Neural progenitor cell (in vitro differentiated cells): ENCODE measurements at regions not wholly inside any gene's neighbourhood (a gene's known extent, or its start where the extent isn't known, plus 50 kb on each side); places are given as distances from the start of the nearest gene placed in this dataset.

ENCODE experiments used
- DNase-seq: peaks from one replicate; pipeline ENCODE4 v3.0.0-alpha.2; 2016; ENCODE audit warnings: low spot score
- H2AFZ ChIP-seq: fragments of 200-600 bp; sonication (generic); replicated peaks from 2 replicates; pipeline ENCODE4 v1.6.1; 2016; ENCODE audit warnings: antibody characterized with exemption
- H3F3A ChIP-seq: fragments of 200-600 bp; sonication (generic); 2 replicates; pipeline ENCODE4 v1.6.1; 2016; ENCODE audit warnings: antibody characterized with exemption, low read depth
- H3K27ac ChIP-seq: fragments of 200-600 bp; sonication (generic); 2 replicates; pipeline ENCODE4 v1.5.1; 2016; ENCODE audit warnings: mild to moderate bottlenecking
- H3K27me3 ChIP-seq: fragments of 200-600 bp; sonication (generic); 2 replicates; pipeline ENCODE4 v1.6.1; 2016; ENCODE audit warnings: mild to moderate bottlenecking, moderate library complexity
- H3K36me3 ChIP-seq: fragments of 200-600 bp; sonication (generic); 2 replicates; pipeline ENCODE4 v1.5.1; 2016
- H3K4me1 ChIP-seq: fragments of 200-600 bp; sonication (generic); 2 replicates; pipeline ENCODE4 v1.6.1; 2016; ENCODE audit warnings: mixed run types
- H3K4me2 ChIP-seq: fragments of 200-600 bp; sonication (generic); 2 replicates; pipeline ENCODE4 v1.6.1; 2016
- H3K4me3 ChIP-seq: fragments of 200-600 bp; sonication (generic); 2 replicates; pipeline ENCODE4 v1.5.1; 2016
- H3K79me2 ChIP-seq: fragments of 200-600 bp; sonication (generic); 2 replicates; pipeline ENCODE4 v1.6.1; 2016; ENCODE audit warnings: low read depth
- H3K9ac ChIP-seq: fragments of 200-600 bp; sonication (generic); 2 replicates; pipeline ENCODE4 v1.6.1; 2016
- H3K9me3 ChIP-seq: fragments of 200-600 bp; sonication (generic); 2 replicates; pipeline ENCODE4 v1.5.1; 2016; ENCODE audit warnings: low read depth
- H4K20me1 ChIP-seq: fragments of 200-600 bp; sonication (generic); 2 replicates; pipeline ENCODE4 v1.6.1; 2016; ENCODE audit warnings: low read depth
- H3K27ac Mint-ChIP-seq: 3 replicates; pipeline ENCODE4 v1.8.0; 2021; ENCODE audit warnings: mixed read lengths
- H3K27me3 Mint-ChIP-seq: 2 replicates; pipeline ENCODE4 v1.8.0; 2022; ENCODE audit warnings: low read depth, mild to moderate bottlenecking, inconsistent platforms, moderate library complexity, mixed read lengths; ENCODE audit not compliant: insufficient read depth
- H3K36me3 Mint-ChIP-seq: 3 replicates; pipeline ENCODE4 v1.8.0; 2021; ENCODE audit warnings: mixed read lengths
- H3K4me1 Mint-ChIP-seq: 3 replicates; pipeline ENCODE4 v1.8.0; 2021; ENCODE audit warnings: mixed read lengths
- H3K4me3 Mint-ChIP-seq: 3 replicates; pipeline ENCODE4 v1.8.0; 2021; ENCODE audit warnings: mild to moderate bottlenecking, moderate library complexity, mixed read lengths
- H3K9me3 Mint-ChIP-seq: 3 replicates; pipeline ENCODE4 v1.8.0; 2020; ENCODE audit warnings: mixed read lengths
- EZH2 ChIP-seq: fragments of 200-600 bp; sonication (generic); IDR thresholded peaks from 2 replicates; pipeline ENCODE4 v1.6.1; 2017; ENCODE audit warnings: antibody characterized with exemption, mild to moderate bottlenecking, moderate library complexity
- EZH2phosphoT487 ChIP-seq: fragments of 200-600 bp; sonication (generic); IDR thresholded peaks from 2 replicates; pipeline ENCODE4 v1.6.1; 2017; ENCODE audit warnings: antibody characterized with exemption
- TF ChIP-seq, protein P1 (sequence below): fragments of 200-600 bp; sonication (generic); IDR thresholded peaks from 2 replicates; pipeline ENCODE4 v1.5.1; 2017; ENCODE audit warnings: antibody characterized with exemption, mild to moderate bottlenecking

GRCh38 chr10:44308935-44309334, 76.0 kb downstream of the CXCL12 start:
- no peak overlapping the region for H3K4me3 ChIP-seq
- H3F3A ChIP-seq, result no peaks in the 10 kb centered on the region
- Mint-ChIP-seq H3K4me1 (peaks cover 10% of the 10 kb centered on the region), H3K9me3 (peaks cover 10% of the 10 kb centered on the region), H3K4me3 (no peak overlapping the region), H3K27ac (no peak overlapping the region), H3K27me3 (peaks cover 3% of the 10 kb centered on the region), H3K36me3 (no peaks in the 10 kb centered on the region)
- no peak overlapping the region for H3K27ac ChIP-seq
- H3K9ac ChIP-seq, result no peak overlapping the region
- H4K20me1 ChIP-seq, result no peaks in the 10 kb centered on the region
- no peak for TF ChIP-seq EZH2phosphoT487
- TF ChIP-seq EZH2, result no peak
- TF ChIP-seq, protein P1, sequence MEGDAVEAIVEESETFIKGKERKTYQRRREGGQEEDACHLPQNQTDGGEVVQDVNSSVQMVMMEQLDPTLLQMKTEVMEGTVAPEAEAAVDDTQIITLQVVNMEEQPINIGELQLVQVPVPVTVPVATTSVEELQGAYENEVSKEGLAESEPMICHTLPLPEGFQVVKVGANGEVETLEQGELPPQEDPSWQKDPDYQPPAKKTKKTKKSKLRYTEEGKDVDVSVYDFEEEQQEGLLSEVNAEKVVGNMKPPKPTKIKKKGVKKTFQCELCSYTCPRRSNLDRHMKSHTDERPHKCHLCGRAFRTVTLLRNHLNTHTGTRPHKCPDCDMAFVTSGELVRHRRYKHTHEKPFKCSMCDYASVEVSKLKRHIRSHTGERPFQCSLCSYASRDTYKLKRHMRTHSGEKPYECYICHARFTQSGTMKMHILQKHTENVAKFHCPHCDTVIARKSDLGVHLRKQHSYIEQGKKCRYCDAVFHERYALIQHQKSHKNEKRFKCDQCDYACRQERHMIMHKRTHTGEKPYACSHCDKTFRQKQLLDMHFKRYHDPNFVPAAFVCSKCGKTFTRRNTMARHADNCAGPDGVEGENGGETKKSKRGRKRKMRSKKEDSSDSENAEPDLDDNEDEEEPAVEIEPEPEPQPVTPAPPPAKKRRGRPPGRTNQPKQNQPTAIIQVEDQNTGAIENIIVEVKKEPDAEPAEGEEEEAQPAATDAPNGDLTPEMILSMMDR, result no peak
- no peaks in the 10 kb centered on the region for H3K4me1 ChIP-seq
- H3K79me2 ChIP-seq, result no peaks in the 10 kb centered on the region
- H2AFZ ChIP-seq, result no peak overlapping the region
- no peaks in the 10 kb centered on the region for H3K36me3 ChIP-seq
- H3K4me2 ChIP-seq, result no peak overlapping the region
- peaks cover 29% of the 10 kb centered on the region for H3K27me3 ChIP-seq
- DNase-seq, result no peak
- H3K9me3 ChIP-seq, result no peaks in the 10 kb centered on the region

GRCh38 chr10:44307691-44308090, 77.2 kb downstream of the CXCL12 start:
- no peak overlapping the region for H2AFZ ChIP-seq
- no peak overlapping the region for H3K27ac ChIP-seq
- H3K9me3 ChIP-seq, result no peaks in the 10 kb centered on the region
- no peaks in the 10 kb centered on the region for H3K4me1 ChIP-seq
- H3K4me3 Mint-ChIP-seq, result no peak overlapping the region
- no peaks in the 10 kb centered on the region for H3K36me3 Mint-ChIP-seq
- peaks cover 3% of the 10 kb centered on the region for H3K27me3 Mint-ChIP-seq
- no peaks in the 10 kb centered on the region for H3K79me2 ChIP-seq
- H3K9ac ChIP-seq, result no peak overlapping the region
- no peak for DNase-seq
- no peak overlapping the region for H3K4me3 ChIP-seq
- no peak for TF ChIP-seq EZH2phosphoT487
- TF ChIP-seq, protein P1, result no peak
- TF ChIP-seq EZH2, result no peak
- H3F3A ChIP-seq, result no peaks in the 10 kb centered on the region
- peaks cover 11% of the 10 kb centered on the region for H3K9me3 Mint-ChIP-seq
- H4K20me1 ChIP-seq, result no peaks in the 10 kb centered on the region
- H3K27ac Mint-ChIP-seq, result no peak overlapping the region
- H3K36me3 ChIP-seq, result no peaks in the 10 kb centered on the region
- peaks cover 29% of the 10 kb centered on the region for H3K27me3 ChIP-seq
- H3K4me1 Mint-ChIP-seq, result peaks cover 11% of the 10 kb centered on the region
- no peak overlapping the region for H3K4me2 ChIP-seq

DNA sequence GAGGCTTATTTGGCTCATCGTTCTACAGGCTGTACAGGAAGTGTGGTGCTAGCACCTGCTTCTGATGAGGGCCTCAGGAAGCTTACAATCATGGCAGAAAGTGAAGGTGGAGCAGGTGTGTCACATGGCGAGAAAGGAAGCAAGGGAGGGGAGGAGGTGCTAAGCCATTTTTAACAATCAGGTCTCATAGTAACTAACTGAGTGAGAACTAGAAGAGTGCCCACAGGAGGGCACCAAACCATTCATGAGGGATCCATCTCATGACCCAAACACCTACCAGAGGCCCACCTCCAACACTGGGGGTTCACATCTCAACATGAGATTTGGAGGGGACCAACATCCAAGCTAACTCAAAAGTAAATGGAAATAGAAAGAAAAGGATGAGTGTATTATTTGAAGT, 78.1 kb downstream of the CXCL12 start:
- Histone ChIP-seq H3K9ac (no peak overlapping the region), H3F3A (no peaks in the 10 kb centered on the region), H3K36me3 (no peaks in the 10 kb centered on the region), H3K4me1 (no peaks in the 10 kb centered on the region), H3K4me2 (no peak overlapping the region), H3K9me3 (no peaks in the 10 kb centered on the region), H3K4me3 (no peak overlapping the region), H3K27me3 (peaks cover 24% of the 10 kb centered on the region), H3K27ac (no peak overlapping the region), H3K79me2 (no peaks in the 10 kb centered on the region), H4K20me1 (no peaks in the 10 kb centered on the region), H2AFZ (no peak overlapping the region)
- Mint-ChIP-seq H3K27me3 (peaks cover 3% of the 10 kb centered on the region), H3K36me3 (no peaks in the 10 kb centered on the region), H3K4me3 (no peak overlapping the region), H3K9me3 (peaks cover 11% of the 10 kb centered on the region), H3K27ac (no peak overlapping the region), H3K4me1 (peaks cover 19% of the 10 kb centered on the region)
- TF ChIP-seq EZH2phosphoT487, result no peak
- TF ChIP-seq, protein P1, result peak; percentile 39
- DNase-seq, result peak; percentile 17
